ENCODE measurements at regions not wholly inside any gene's neighbourhood (a gene's known extent, or its start where the extent isn't known, plus 50 kb on each side); places are given as distances from the start of the nearest gene placed in this dataset.

- 13 to 18% methylated on average over 6 of the region's 6 CpGs for WGBS, 2 experiments (ENCODE audit: low coverage in 1 of 2, low lambda C conversion rate in 2 of 2, missing lambda C conversion rate in 2 of 2)
- no peak overlapping the region for H2AFZ ChIP-seq
- DNase-seq: no peak
- no peak overlapping the region for H3K27ac ChIP-seq
- H3K9ac ChIP-seq: no peak overlapping the region
- no peaks in the 10 kb centered on the region for H4K20me1 ChIP-seq (ENCODE audit: insufficient read depth)
- TF ChIP-seq EZH2phosphoT487 (IDR thresholded peaks at IDR 0.05; ENCODE audit: insufficient read depth, low read depth) (no peak), EZH2 (IDR thresholded peaks at IDR 0.05; ENCODE audit: insufficient read depth, poor library complexity, severe bottlenecking) (no peak)
- in situ Hi-C loops (cut with MboI): no loop called here
- no peaks in the 10 kb centered on the region for H3K79me2 ChIP-seq (ENCODE audit: insufficient read depth)
- H3K4me3 ChIP-seq: no peak overlapping the region
- H3K9me3 ChIP-seq (ENCODE audit: low read depth): no peaks in the 10 kb centered on the region
- H3K27me3 ChIP-seq (replicated peaks; ENCODE audit: insufficient read depth): no peaks in the 10 kb centered on the region
- H3K4me1 ChIP-seq (ENCODE audit: insufficient read depth): no peaks in the 10 kb centered on the region
- no peak overlapping the region for H3K4me2 ChIP-seq (ENCODE audit: unreplicated experiment)
- no peaks in the 10 kb centered on the region for H3F3A ChIP-seq (ENCODE audit: insufficient read depth)
- H3K36me3 ChIP-seq (ENCODE audit: low read depth): no peaks in the 10 kb centered on the region
- no peaks in the 10 kb centered on the region for H3K9me2 ChIP-seq (ENCODE audit: insufficient read depth)
These were observed 234.7 kb downstream of the RBM26 start for GRCh38 chr13:79171141-79172061.

DNA sequence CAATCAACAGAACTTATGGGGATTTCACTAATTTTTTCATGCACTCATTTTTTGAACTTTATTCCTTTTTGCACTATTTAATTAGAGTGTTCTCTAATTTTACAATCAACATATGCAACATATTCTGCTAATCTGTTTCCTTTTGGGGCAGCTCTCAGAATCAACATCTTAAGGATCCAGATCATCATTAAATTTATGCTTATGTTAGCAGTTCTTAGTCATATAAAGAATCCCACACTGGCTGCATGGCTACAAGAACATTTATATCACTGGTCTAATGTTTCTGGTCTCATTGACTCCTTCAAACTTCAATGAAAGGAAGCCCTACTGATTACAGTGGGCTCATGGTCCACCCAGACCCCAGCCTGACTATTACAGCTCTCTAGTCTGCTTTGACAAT is 245.2 kb downstream of the RBM26 start:
- Histone ChIP-seq H3K9ac (no peak overlapping the region), H3F3A (ENCODE audit: insufficient read depth) (no peaks in the 10 kb centered on the region), H2AFZ (no peak overlapping the region), H3K4me2 (ENCODE audit: unreplicated experiment) (no peak overlapping the region), H3K4me1 (ENCODE audit: insufficient read depth) (no peaks in the 10 kb centered on the region), H3K4me3 (no peak overlapping the region), H3K9me2 (ENCODE audit: insufficient read depth) (no peaks in the 10 kb centered on the region), H4K20me1 (ENCODE audit: insufficient read depth) (no peaks in the 10 kb centered on the region), H3K27me3 (replicated peaks; ENCODE audit: insufficient read depth) (no peaks in the 10 kb centered on the region), H3K36me3 (ENCODE audit: low read depth) (no peaks in the 10 kb centered on the region), H3K27ac (no peak overlapping the region), H3K79me2 (ENCODE audit: insufficient read depth) (no peaks in the 10 kb centered on the region), H3K9me3 (ENCODE audit: low read depth) (no peaks in the 10 kb centered on the region)
- no peak for DNase-seq
- no peak for TF ChIP-seq EZH2 (IDR thresholded peaks at IDR 0.05; ENCODE audit: insufficient read depth, poor library complexity, severe bottlenecking)
- no peak for TF ChIP-seq EZH2phosphoT487 (IDR thresholded peaks at IDR 0.05; ENCODE audit: insufficient read depth, low read depth)
- in situ Hi-C loops (cut with MboI): no loop called here

- Histone ChIP-seq H3K4me2 (ENCODE audit: unreplicated experiment) (no peak overlapping the region), H3K4me3 (no peak overlapping the region)
- in situ Hi-C loops (cut with MboI): no loop called here
These were observed 250.2 kb downstream of the RBM26 start for GRCh38 chr13:79155883-79156282.

DNA sequence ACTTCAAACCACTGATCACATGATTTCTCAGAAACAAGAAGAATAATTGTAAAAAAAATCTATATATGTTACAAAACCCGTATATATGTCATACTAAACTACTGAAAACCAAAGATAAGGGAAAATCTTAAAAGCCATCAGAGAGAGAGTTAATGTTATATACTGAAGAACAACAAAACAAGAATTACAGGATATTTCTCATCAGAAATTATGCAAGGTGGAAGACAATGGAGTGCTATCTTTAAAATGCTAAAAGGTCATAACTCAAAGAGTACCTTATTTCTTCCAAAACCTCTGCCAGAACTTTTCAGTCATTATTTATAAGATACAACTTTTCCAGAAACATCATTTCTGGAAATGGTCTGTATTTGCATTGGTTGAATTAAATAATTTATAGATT is 256.8 kb downstream of the RBM26 start:
- no peaks in the 10 kb centered on the region for H3K9me2 ChIP-seq (ENCODE audit: insufficient read depth)
- no peak overlapping the region for H2AFZ ChIP-seq
- no peak overlapping the region for H3K4me3 ChIP-seq
- H3F3A ChIP-seq (ENCODE audit: insufficient read depth): no peaks in the 10 kb centered on the region
- H4K20me1 ChIP-seq (ENCODE audit: insufficient read depth): no peaks in the 10 kb centered on the region
- H3K9me3 ChIP-seq (ENCODE audit: low read depth): no peaks in the 10 kb centered on the region
- WGBS, 2 experiments (ENCODE audit: low coverage in 1 of 2, low lambda C conversion rate in 2 of 2, missing lambda C conversion rate in 2 of 2): 9 to 10% methylated on average over 1 of the region's 1 CpG
- H3K4me2 ChIP-seq (ENCODE audit: unreplicated experiment): no peak overlapping the region
- H3K27me3 ChIP-seq (replicated peaks; ENCODE audit: insufficient read depth): no peaks in the 10 kb centered on the region
- H3K36me3 ChIP-seq (ENCODE audit: low read depth): no peaks in the 10 kb centered on the region
- no peak for TF ChIP-seq EZH2 (IDR thresholded peaks at IDR 0.05; ENCODE audit: insufficient read depth, poor library complexity, severe bottlenecking)
- TF ChIP-seq EZH2phosphoT487 (IDR thresholded peaks at IDR 0.05; ENCODE audit: insufficient read depth, low read depth): no peak
- in situ Hi-C loops (cut with MboI): no loop called here
- DNase-seq: no peak
- no peaks in the 10 kb centered on the region for H3K4me1 ChIP-seq (ENCODE audit: insufficient read depth)
- no peaks in the 10 kb centered on the region for H3K79me2 ChIP-seq (ENCODE audit: insufficient read depth)
- no peak overlapping the region for H3K9ac ChIP-seq
- H3K27ac ChIP-seq: no peak overlapping the region

More at GRCh38 chr13:79155883-79156282, 250.2 kb downstream of the RBM26 start:
- H3K79me2 ChIP-seq (ENCODE audit: insufficient read depth): no peaks in the 10 kb centered on the region
- no peaks in the 10 kb centered on the region for H3F3A ChIP-seq (ENCODE audit: insufficient read depth)
- H3K4me1 ChIP-seq (ENCODE audit: insufficient read depth): no peaks in the 10 kb centered on the region
- 1 to 5% methylated on average over 2 of the region's 2 CpGs for WGBS, 2 experiments (ENCODE audit: low coverage in 1 of 2, low lambda C conversion rate in 2 of 2, missing lambda C conversion rate in 2 of 2)
- DNase-seq: no peak
- H3K9me2 ChIP-seq (ENCODE audit: insufficient read depth): no peaks in the 10 kb centered on the region
- H2AFZ ChIP-seq: no peak overlapping the region
- H3K9me3 ChIP-seq (ENCODE audit: low read depth): no peaks in the 10 kb centered on the region
- no peaks in the 10 kb centered on the region for H3K27me3 ChIP-seq (replicated peaks; ENCODE audit: insufficient read depth)
- no peak for TF ChIP-seq EZH2phosphoT487 (IDR thresholded peaks at IDR 0.05; ENCODE audit: insufficient read depth, low read depth)
- no peak for TF ChIP-seq EZH2 (IDR thresholded peaks at IDR 0.05; ENCODE audit: insufficient read depth, poor library complexity, severe bottlenecking)
- H3K36me3 ChIP-seq (ENCODE audit: low read depth): no peaks in the 10 kb centered on the region
- H3K9ac ChIP-seq: no peak overlapping the region
- no peak overlapping the region for H3K27ac ChIP-seq
- H4K20me1 ChIP-seq (ENCODE audit: insufficient read depth): no peaks in the 10 kb centered on the region
